HG03575 (cell line): ENCODE measurements at regions not wholly inside any gene's neighbourhood (a gene's known extent, or its start where the extent isn't known, plus 50 kb on each side); places are given as distances from the start of the nearest gene placed in this dataset.

Experiments
- ATAC-seq: cut with Tn5 transposase; IDR thresholded peaks from one replicate; pipeline ENCODE4 v1.9.1; 2021; ENCODE audit not compliant: unreplicated experiment, insufficient number of reproducible peaks, low FRiP score; ENCODE audit errors: extremely low read depth

DNA sequence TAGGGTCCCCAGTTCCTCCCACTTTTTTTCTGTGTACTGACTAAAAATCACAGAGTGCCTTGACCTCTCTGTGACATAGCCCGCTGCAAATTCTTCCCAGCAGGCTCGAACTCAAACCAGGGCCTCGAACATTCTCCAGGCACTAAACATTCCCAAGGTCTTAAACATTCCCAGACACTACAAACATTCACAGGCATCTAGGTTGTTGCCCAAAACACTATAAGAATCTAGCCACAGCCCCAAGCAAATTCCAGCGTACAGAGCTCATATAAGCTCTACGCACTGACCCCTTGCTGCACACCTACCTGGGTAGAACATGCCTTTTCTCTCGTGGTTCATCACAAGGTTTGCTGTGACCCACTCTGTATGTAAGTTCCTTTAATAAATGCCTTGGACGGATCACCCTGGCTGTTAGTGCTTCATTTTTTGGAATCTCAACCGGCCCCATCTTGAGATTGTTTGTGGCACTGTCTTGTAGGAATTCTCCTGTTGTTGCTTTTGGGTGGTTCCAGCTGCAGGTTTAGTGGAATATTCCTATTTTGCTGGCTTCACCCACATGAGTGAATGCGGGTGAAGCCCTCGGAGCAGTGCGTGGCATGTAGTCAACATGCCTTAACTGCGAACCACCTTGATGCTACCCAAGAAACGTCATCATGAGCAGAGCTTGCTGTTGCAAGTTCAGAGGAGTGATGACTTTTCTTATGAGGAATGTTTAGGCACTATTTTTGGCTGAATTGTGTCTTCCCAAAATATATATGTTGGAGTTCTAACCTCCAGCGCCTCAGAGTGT lies 230.0 kb downstream of the HS3ST1 start:
- no peak for ATAC-seq

GRCh38 chr4:11197631-11198341 lies 230.9 kb downstream of the HS3ST1 start:
- ATAC-seq = no peak

GRCh38 chr4:11196927-11197522 lies 231.7 kb downstream of the HS3ST1 start:
- no peak for ATAC-seq

DNA sequence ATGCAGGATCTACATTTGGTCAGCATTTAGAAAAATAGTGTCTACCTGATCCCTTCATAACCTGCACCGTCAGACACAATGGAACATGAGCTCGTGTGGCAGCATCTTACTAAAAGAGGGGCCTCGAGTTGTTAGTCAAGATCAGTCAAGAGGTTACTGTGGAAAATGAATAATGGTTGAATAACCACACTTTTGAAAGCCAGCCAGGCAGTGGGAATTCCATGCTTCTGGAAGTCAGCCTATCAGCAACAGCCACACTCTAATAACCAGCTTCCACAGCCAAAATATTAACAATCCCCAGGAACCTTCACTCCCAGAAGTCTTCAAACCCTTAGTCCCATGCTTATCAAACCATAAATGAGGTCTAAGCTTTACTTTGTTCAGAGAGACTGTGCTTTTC lies 234.3 kb downstream of the HS3ST1 start:
- no peak for ATAC-seq

- no peak for ATAC-seq
Measured at GRCh38 chr4:11189756-11190155, 238.9 kb downstream of the HS3ST1 start.

DNA sequence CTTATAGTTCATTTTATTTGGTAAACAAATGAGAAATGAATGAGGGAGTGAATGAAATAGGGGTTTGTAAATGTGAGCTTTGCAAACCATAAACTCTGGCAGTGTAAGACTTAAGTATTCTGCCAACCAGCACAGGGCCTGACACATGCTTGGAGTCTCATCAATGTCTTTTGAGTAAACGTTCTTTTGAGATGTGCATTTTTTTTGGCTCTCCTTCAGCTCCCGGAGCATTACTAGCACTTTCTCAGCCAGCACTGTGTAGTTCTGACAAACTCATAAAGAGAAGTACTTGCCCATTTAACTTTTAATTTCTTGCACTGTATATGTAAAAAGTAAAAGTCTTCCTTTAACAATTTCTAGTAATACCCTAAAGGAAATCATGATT lies 245.3 kb downstream of the HS3ST1 start:
- no peak for ATAC-seq

- ATAC-seq = no peak
Measured at GRCh38 chr4:11182586-11183355, 245.9 kb downstream of the HS3ST1 start.

- no peak for ATAC-seq
Measured at GRCh38 chr4:11182031-11182430, 246.7 kb downstream of the HS3ST1 start.

GRCh38 chr4:11179796-11180195 lies 248.9 kb downstream of the HS3ST1 start:
- no peak for ATAC-seq

- ATAC-seq = no peak
Measured at GRCh38 chr4:11178433-11178832, 250.3 kb downstream of the HS3ST1 start.

- ATAC-seq = no peak
Measured at GRCh38 chr4:11175374-11175773, 253.3 kb downstream of the HS3ST1 start.

DNA sequence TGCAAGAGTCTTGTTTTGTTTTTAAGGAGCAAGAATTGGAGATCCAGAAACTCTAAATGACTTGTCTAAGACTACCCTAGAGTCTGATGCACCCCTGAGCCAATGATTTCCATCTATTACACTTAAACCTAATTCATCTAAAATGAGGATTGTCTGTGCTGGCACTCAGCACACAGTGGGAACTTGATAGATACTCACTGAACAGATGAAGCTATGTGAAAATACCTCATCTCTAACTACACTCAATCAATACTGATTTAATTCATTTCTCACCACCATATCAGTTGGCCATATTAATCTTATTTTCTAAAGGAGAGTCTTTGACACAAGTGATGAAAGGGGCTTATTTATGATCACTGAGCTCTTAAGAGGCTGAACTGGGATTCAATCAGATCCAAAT lies 262.1 kb downstream of the HS3ST1 start:
- no peak for ATAC-seq

GRCh38 chr4:11166034-11166433 lies 262.7 kb downstream of the HS3ST1 start:
- ATAC-seq = no peak

GRCh38 chr4:11165052-11165451 lies 263.6 kb downstream of the HS3ST1 start:
- no peak for ATAC-seq

DNA sequence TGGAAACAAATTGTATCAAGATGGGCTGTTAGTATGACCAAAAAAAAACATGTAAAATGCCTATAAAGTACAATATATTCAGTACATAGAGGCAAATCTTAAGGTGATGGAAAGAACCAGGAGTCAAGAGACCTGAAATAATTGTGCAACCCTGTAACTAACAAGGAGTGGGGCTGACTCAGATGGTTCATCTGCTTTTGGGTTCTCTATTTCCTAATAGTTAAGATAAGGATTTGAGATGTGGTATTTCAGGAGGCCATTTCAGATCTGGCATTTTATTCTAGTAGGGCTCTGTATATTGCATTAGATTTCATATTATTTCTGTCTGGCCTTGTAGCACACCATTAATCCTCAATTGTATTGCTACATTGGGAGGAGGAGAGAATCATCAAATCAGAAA lies 268.4 kb downstream of the HS3ST1 start:
- no peak for ATAC-seq

- no peak for ATAC-seq
Measured at GRCh38 chr4:11158971-11159370, 269.7 kb downstream of the HS3ST1 start.

GRCh38 chr4:11155208-11155867 lies 273.4 kb downstream of the HS3ST1 start:
- ATAC-seq = no peak

DNA sequence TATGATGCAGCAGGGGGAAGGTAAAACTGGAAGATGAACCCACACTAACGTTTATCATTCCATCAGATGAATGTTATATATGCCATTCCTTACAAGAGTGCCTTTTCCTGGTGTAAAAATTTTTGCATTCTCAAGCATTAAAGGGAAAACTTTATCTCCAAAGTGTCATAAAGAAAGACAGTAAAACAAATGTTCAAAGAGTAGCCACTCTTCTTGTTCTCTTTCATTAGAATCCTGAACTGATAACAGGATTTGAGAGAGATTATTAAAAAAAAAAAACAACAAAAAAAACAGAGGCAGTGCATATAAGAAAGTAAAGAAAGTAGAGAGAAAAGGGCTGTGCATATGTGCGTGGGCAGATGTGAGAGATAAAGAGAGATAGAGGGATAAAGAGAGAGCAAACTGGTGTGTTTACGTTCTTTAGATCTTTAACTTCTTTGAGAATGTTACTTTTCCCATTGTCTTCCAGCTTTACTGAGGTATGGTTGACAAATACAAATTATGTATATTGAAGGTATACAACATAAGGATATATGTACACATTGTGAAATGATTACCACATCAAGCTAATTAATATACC lies 275.4 kb downstream of the HS3ST1 start:
- ATAC-seq = no peak

DNA sequence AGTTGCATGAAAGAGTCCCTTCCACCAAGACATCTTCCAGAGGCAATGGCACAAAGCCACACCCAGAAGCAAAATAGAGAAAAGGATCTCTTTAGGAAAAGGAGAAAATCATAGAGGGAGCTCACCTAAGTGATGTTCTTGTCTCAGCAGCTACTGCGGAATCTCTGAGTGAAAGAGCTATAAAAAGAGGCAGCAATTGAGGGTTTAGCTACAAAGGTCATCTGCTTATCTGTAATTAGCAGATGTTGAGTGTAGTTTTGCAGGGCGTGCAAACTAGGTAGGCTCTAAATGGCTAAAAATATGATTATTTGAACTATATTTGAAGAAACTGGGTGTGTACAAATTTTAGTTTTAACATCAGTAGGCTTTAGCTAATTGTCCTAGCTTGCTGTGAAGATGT lies 276.0 kb downstream of the HS3ST1 start:
- no peak for ATAC-seq
